A549 (cell line): ENCODE measurements at regions not wholly inside any gene's neighbourhood (a gene's known extent, or its start where the extent isn't known, plus 50 kb on each side); places are given as distances from the start of the nearest gene placed in this dataset.

ENCODE experiments used
- ATAC-seq, 2 experiments: fragments of 200-7000 bp in 1 of 2; fragments of >200 bp in 1 of 2; cut with Nextera tagmentation in 1 of 2; cut with Tn5 transposase in 1 of 2; 3 replicates each; pipeline versions ENCODE4 v1.8.0 to v1.9.1; 2018 to 2020; ENCODE audit warnings: mild to moderate bottlenecking in 1 of 2, moderate library complexity in 1 of 2
- CTCF ChIA-PET: fragments of 300-600 bp; sonication (Branson Sonifier 250); formaldehyde crosslinking; extraction: SDS; loops from one replicate; lab custom pipeline; 2021; ENCODE audit warnings: antibody characterized with exemption, inconsistent platforms; lab: Yijun Ruan, JAX
- POLR2A ChIA-PET: fragments of 350-600 bp; formaldehyde crosslinking; extraction: SDS; loops from one replicate; lab custom pipeline; 2021; ENCODE audit warnings: antibody characterized with exemption, inconsistent platforms; lab: Yijun Ruan, JAX
- DNase-seq, 2 experiments: peaks; one replicate each; pipeline versions ENCODE4 v3.0.0 to v3.0.0-alpha.2; 2011 to 2016; ENCODE audit warnings: low read depth in 1 of 2, low spot score in 1 of 2
- FAIRE-seq: peaks from 2 replicates; lab custom pipeline; 2011; peaks lifted over from hg19 to GRCh38; lab: Jason Lieb, UNC
- H3K27ac ChIP-seq, 2 experiments: fragments of >200 bp; sonication (Bioruptor Twin); formaldehyde crosslinking; 3 replicates each; pipeline ENCODE4 v1.5.1; 2016 to 2017
- H3K4me1 ChIP-seq: fragments of >200 bp; sonication (Bioruptor Twin); formaldehyde crosslinking; 3 replicates; pipeline ENCODE4 v1.6.1; 2016
- H3K4me2 ChIP-seq: fragments of >200 bp; sonication (Bioruptor Twin); formaldehyde crosslinking; 3 replicates; pipeline ENCODE4 v1.6.1; 2016
- H3K4me3 ChIP-seq: fragments of >200 bp; sonication (Bioruptor Twin); formaldehyde crosslinking; 3 replicates; pipeline ENCODE4 v1.5.1; 2016
- H3K9me3 ChIP-seq: fragments of >200 bp; sonication (Bioruptor Twin); formaldehyde crosslinking; 3 replicates; pipeline ENCODE4 v1.6.1; 2016
- BHLHE40 ChIP-seq: IDR thresholded peaks from 2 replicates; pipeline ENCODE4 v1.6.1; 2012; ENCODE audit warnings: low read depth, low read length, inconsistent platforms
- CBX2 ChIP-seq: fragments of 200-600 bp; sonication (generic); IDR thresholded peaks from 2 replicates; pipeline ENCODE4 v1.6.1; 2016; ENCODE audit warnings: low read depth, mild to moderate bottlenecking, borderline replicate concordance
- EHF ChIP-seq: fragments of 250-450 bp; sonication (Bioruptor Pico); IDR thresholded peaks from 2 replicates; pipeline ENCODE4 v1.5.0; 2020; ENCODE audit warnings: mild to moderate bottlenecking
- ELK1 ChIP-seq: fragments of 150-350 bp; IDR thresholded peaks from 2 replicates; pipeline ENCODE4 v1.6.1; 2014; ENCODE audit warnings: low read depth, mild to moderate bottlenecking, low read length
- FOSB ChIP-seq: fragments of 250-450 bp; sonication (Bioruptor Pico); IDR thresholded peaks from 2 replicates; pipeline ENCODE4 v1.5.0; 2020; ENCODE audit warnings: mild to moderate bottlenecking, moderate library complexity
- FOXS1 ChIP-seq: fragments of 250-450 bp; sonication (Bioruptor Pico); IDR thresholded peaks from 2 replicates; pipeline ENCODE4 v1.5.0; 2020; ENCODE audit warnings: mild to moderate bottlenecking, moderate library complexity
- HOXB5 ChIP-seq: fragments of 250-450 bp; sonication (Bioruptor Pico); IDR thresholded peaks from 2 replicates; pipeline ENCODE4 v1.5.0; 2020; ENCODE audit warnings: mild to moderate bottlenecking, moderate library complexity
- KDM1A ChIP-seq: fragments of 200-600 bp; sonication (generic); IDR thresholded peaks from 2 replicates; pipeline ENCODE4 v1.6.1; 2016; ENCODE audit warnings: low read depth, mild to moderate bottlenecking
- KDM5A ChIP-seq: fragments of 200-600 bp; sonication (generic); IDR thresholded peaks from 2 replicates; pipeline ENCODE4 v1.6.1; 2016; ENCODE audit warnings: antibody characterized with exemption, mild to moderate bottlenecking
- MAFK ChIP-seq: fragments of 450-650 bp; IDR thresholded peaks from 2 replicates; pipeline ENCODE4 v1.6.1; 2014; ENCODE audit not compliant: partially characterized antibody
- MAX ChIP-seq: IDR thresholded peaks from 2 replicates; pipeline ENCODE4 v1.6.1; 2012
- MAZ ChIP-seq: fragments of 150-350 bp; IDR thresholded peaks from 2 replicates; pipeline ENCODE4 v1.6.1; 2014; ENCODE audit warnings: antibody characterized with exemption, low read depth, low read length, borderline replicate concordance
- NFE2L2 ChIP-seq: fragments of 150-350 bp; conservative IDR thresholded peaks from 2 replicates; pipeline ENCODE4 v1.6.1; 2014; ENCODE audit warnings: low read length
- PHF8 ChIP-seq: fragments of 200-600 bp; sonication (generic); IDR thresholded peaks from 2 replicates; pipeline ENCODE4 v1.6.1; 2016; ENCODE audit warnings: low read depth, mild to moderate bottlenecking, antibody characterized with exemption, moderate library complexity, borderline replicate concordance
- POLR2A ChIP-seq: IDR thresholded peaks from 2 replicates; pipeline ENCODE4 v1.6.1; 2012; ENCODE audit warnings: mild to moderate bottlenecking, low read length
- SMC3 ChIP-seq: fragments of >200 bp; sonication (Bioruptor Twin); formaldehyde crosslinking; IDR thresholded peaks from 3 replicates; pipeline ENCODE4 v1.6.1; 2018; ENCODE audit warnings: inconsistent platforms
- SREBF2 ChIP-seq: fragments of 450-650 bp; IDR thresholded peaks from 2 replicates; pipeline ENCODE4 v1.6.1; 2014; ENCODE audit warnings: mild to moderate bottlenecking, moderate library complexity
- TP53 ChIP-seq: fragments of 250-450 bp; sonication (Bioruptor Pico); IDR thresholded peaks from 2 replicates; pipeline ENCODE4 v1.5.0; 2021; ENCODE audit warnings: mild to moderate bottlenecking, moderate library complexity
- ZFP36 ChIP-seq: fragments of 450-650 bp; IDR thresholded peaks from 2 replicates; pipeline ENCODE4 v1.6.1; 2014; ENCODE audit warnings: borderline replicate concordance; ENCODE audit not compliant: partially characterized antibody
- ZSCAN20 ChIP-seq: fragments of 250-450 bp; sonication (Bioruptor Pico); IDR thresholded peaks from 2 replicates; pipeline ENCODE4 v1.8.0; 2022; ENCODE audit warnings: mild to moderate bottlenecking, moderate library complexity
- WGBS: methylation state at CpG from one replicate; pipeline ENCODE4 v1.1.6; 2017; ENCODE audit errors: missing lambda C conversion rate; 5-methylcytosine and 5-hydroxymethylcytosine counted together
- TF ChIP-seq, protein P1 (sequence below): fragments of 250-450 bp; sonication (Bioruptor Pico); IDR thresholded peaks from 2 replicates; pipeline ENCODE4 v1.5.0; 2020; ENCODE audit warnings: low read depth, mild to moderate bottlenecking, moderate library complexity
- TF ChIP-seq, protein P2 (sequence below): IDR thresholded peaks from 2 replicates; pipeline ENCODE4 v1.6.1; 2012
- TF ChIP-seq, protein P3 (sequence below): fragments of 450-650 bp; IDR thresholded peaks from 2 replicates; pipeline ENCODE4 v1.6.1; 2014; ENCODE audit warnings: antibody characterized with exemption

GRCh38 chr4:123495530-123495929 is 98.9 kb downstream of the SPRY1 start:
- ChIA-PET POLR2A (interaction anchor here (0.6 kb wide), 1 partner anchor 393 kb away, joined by 4 read pairs; no protein-coding TSS in a partner anchor), CTCF (interaction anchor here (1.1 to 1.3 kb wide), 2 partner anchors 9 to 165 kb away, joined by 3 read pairs; no protein-coding TSS in a partner anchor)
- Histone ChIP-seq H3K9me3 (no peaks in the 10 kb centered on the region), H3K4me1 (no peaks in the 10 kb centered on the region), H3K4me2 (no peak overlapping the region), H3K27ac (no peak overlapping the region), H3K4me3 (no peak overlapping the region)
- no peak for TF ChIP-seq ZSCAN20
- TF ChIP-seq, protein P1, sequence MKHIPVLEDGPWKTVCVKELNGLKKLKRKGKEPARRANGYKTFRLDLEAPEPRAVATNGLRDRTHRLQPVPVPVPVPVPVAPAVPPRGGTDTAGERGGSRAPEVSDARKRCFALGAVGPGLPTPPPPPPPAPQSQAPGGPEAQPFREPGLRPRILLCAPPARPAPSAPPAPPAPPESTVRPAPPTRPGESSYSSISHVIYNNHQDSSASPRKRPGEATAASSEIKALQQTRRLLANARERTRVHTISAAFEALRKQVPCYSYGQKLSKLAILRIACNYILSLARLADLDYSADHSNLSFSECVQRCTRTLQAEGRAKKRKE: no peak
- no peak for TF ChIP-seq HOXB5 (CRISPR knock-in tag)
- no peak for TF ChIP-seq CBX2
- no peak for TF ChIP-seq EHF (CRISPR knock-in tag)
- WGBS: 73% methylated on average over 2 of the region's 2 CpGs
- DNase-seq: no peak
- FAIRE-seq: no peak
- ATAC-seq: 0 out of 6 replicates have a peak, but pooled peaks of 1 of the 2 experiments have one; percentile 30

- ATAC-seq: no peak
- Histone ChIP-seq H3K4me2 (no peak overlapping the region), H3K27ac (no peak overlapping the region), H3K4me1 (no peaks in the 10 kb centered on the region), H3K4me3 (no peak overlapping the region), H3K9me3 (no peaks in the 10 kb centered on the region)
- POLR2A ChIA-PET: no interaction called here
- no peak for DNase-seq
- TF ChIP-seq SREBF2 (no peak), POLR2A (no peak), ELK1 (no peak), TP53 (CRISPR knock-in tag) (no peak), BHLHE40 (no peak), MAZ (no peak), FOSB (CRISPR knock-in tag) (no peak), KDM5A (no peak), MAFK (no peak), KDM1A (no peak)
- no peak for FAIRE-seq
- CTCF ChIA-PET: interaction anchor here (1.3 kb wide), 1 partner anchor 9 kb away, joined by 3 read pairs; no protein-coding TSS in a partner anchor
- 69% methylated on average over 4 of the region's 4 CpGs for WGBS
Observed at GRCh38 chr4:123496421-123496820, 99.8 kb downstream of the SPRY1 start.

GRCh38 chr4:123497340-123497739 is 100.7 kb downstream of the SPRY1 start:
- H3K4me1 ChIP-seq: no peaks in the 10 kb centered on the region
- DNase-seq (no peak), ATAC-seq (no peak), FAIRE-seq (no peak)
- TF ChIP-seq MAX (no peak), NFE2L2 (no peak), SMC3 (no peak), PHF8 (no peak), FOSB (CRISPR knock-in tag) (no peak), KDM1A (no peak), ZFP36 (no peak), MAFK (no peak), FOXS1 (CRISPR knock-in tag) (no peak)
- TF ChIP-seq, protein P2, sequence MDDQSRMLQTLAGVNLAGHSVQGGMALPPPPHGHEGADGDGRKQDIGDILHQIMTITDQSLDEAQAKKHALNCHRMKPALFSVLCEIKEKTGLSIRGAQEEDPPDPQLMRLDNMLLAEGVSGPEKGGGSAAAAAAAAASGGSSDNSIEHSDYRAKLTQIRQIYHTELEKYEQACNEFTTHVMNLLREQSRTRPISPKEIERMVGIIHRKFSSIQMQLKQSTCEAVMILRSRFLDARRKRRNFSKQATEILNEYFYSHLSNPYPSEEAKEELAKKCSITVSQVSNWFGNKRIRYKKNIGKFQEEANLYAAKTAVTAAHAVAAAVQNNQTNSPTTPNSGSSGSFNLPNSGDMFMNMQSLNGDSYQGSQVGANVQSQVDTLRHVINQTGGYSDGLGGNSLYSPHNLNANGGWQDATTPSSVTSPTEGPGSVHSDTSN: no peak
- TF ChIP-seq, protein P3, sequence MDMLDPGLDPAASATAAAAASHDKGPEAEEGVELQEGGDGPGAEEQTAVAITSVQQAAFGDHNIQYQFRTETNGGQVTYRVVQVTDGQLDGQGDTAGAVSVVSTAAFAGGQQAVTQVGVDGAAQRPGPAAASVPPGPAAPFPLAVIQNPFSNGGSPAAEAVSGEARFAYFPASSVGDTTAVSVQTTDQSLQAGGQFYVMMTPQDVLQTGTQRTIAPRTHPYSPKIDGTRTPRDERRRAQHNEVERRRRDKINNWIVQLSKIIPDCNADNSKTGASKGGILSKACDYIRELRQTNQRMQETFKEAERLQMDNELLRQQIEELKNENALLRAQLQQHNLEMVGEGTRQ: no peak
- 60% methylated on average over 6 of the region's 6 CpGs for WGBS
- no peak overlapping the region for H3K4me3 ChIP-seq
- POLR2A ChIA-PET: no interaction called here
- no peak overlapping the region for H3K27ac ChIP-seq
- H3K9me3 ChIP-seq: no peaks in the 10 kb centered on the region
- H3K4me2 ChIP-seq: no peak overlapping the region
- CTCF ChIA-PET: no interaction called here
